Fibroblast of villous mesenchyme (primary cell): ENCODE measurements at regions not wholly inside any gene's neighbourhood (a gene's known extent, or its start where the extent isn't known, plus 50 kb on each side); places are given as distances from the start of the nearest gene placed in this dataset.

Experiments
- DNase-seq: peaks from one replicate; pipeline ENCODE4 v3.0.0-alpha.2; 2010; ENCODE audit warnings: low read depth
- H3K4me3 ChIP-seq: 2 replicates; pipeline ENCODE4 v1.5.1; 2011; ENCODE audit warnings: low read depth, mild to moderate bottlenecking, low read length
- CTCF ChIP-seq: IDR thresholded peaks from 2 replicates; pipeline ENCODE4 v1.5.1; 2012; ENCODE audit warnings: low read depth, mild to moderate bottlenecking, low read length; ENCODE audit not compliant: insufficient read depth

GRCh38 chr9:80410106-80410505 lies 838.3 kb downstream of the TLE4 start:
- TF ChIP-seq CTCF: no peak
- H3K4me3 ChIP-seq: no peak overlapping the region
- peak; percentile 47 for DNase-seq

- no peak for TF ChIP-seq CTCF
- DNase-seq: no peak
- H3K4me3 ChIP-seq: no peak overlapping the region
These were observed 835.5 kb downstream of the TLE4 start for GRCh38 chr9:80407220-80407619.

GRCh38 chr9:80401243-80401642 lies 829.5 kb downstream of the TLE4 start:
- no peak for TF ChIP-seq CTCF
- no peak for DNase-seq
- no peak overlapping the region for H3K4me3 ChIP-seq

- DNase-seq: no peak
- no peak overlapping the region for H3K4me3 ChIP-seq
- TF ChIP-seq CTCF: no peak
These were observed 829.0 kb downstream of the TLE4 start for GRCh38 chr9:80400624-80401230.

GRCh38 chr9:80399606-80400005 lies 827.8 kb downstream of the TLE4 start:
- DNase-seq: no peak
- no peak overlapping the region for H3K4me3 ChIP-seq
- no peak for TF ChIP-seq CTCF

- no peak for TF ChIP-seq CTCF
- DNase-seq: no peak
- H3K4me3 ChIP-seq: no peak overlapping the region
These were observed 816.1 kb downstream of the TLE4 start for GRCh38 chr9:80387828-80388227.

- no peak for TF ChIP-seq CTCF
- H3K4me3 ChIP-seq: no peak overlapping the region
- DNase-seq: no peak
These were observed 813.5 kb downstream of the TLE4 start for GRCh38 chr9:80385246-80385645.
